ENCODE measurements at regions not wholly inside any gene's neighbourhood (a gene's known extent, or its start where the extent isn't known, plus 50 kb on each side); places are given as distances from the start of the nearest gene placed in this dataset.
"Not testable (repeated sequence)": the region's sequence is repeated elsewhere in the genome, so short reads cannot be mapped to it uniquely, and the experiment has no call there.

- Mint-ChIP-seq H3K4me3 (no peak overlapping the region), H3K27ac (ENCODE audit: low read depth) (no peak overlapping the region), H3K4me1 (no peaks in the 10 kb centered on the region), H3K36me3 (ENCODE audit: insufficient read depth) (no peaks in the 10 kb centered on the region), H3K9me3 (no peaks in the 10 kb centered on the region), H3K27me3 (no peaks in the 10 kb centered on the region)
- DNase-seq (ENCODE audit: low spot score in 2 of 2) (no peak), ATAC-seq (replicated peaks; ENCODE audit: extremely low read depth, poor library complexity, severe bottlenecking) (no peak)
Observed at GRCh38 chr13:60838581-60838980, 441.6 kb downstream of the TDRD3 start.

GRCh38 chr13:60837806-60838205 lies 440.8 kb downstream of the TDRD3 start:
- Mint-ChIP-seq H3K9me3 (no peaks in the 10 kb centered on the region), H3K27ac (ENCODE audit: low read depth) (no peak overlapping the region), H3K4me1 (no peaks in the 10 kb centered on the region), H3K4me3 (no peak overlapping the region), H3K36me3 (ENCODE audit: insufficient read depth) (no peaks in the 10 kb centered on the region), H3K27me3 (no peaks in the 10 kb centered on the region)
- ATAC-seq (replicated peaks; ENCODE audit: extremely low read depth, poor library complexity, severe bottlenecking) (no peak), DNase-seq (ENCODE audit: low spot score in 2 of 2) (no peak)

GRCh38 chr13:60836821-60837220 lies 439.8 kb downstream of the TDRD3 start:
- Mint-ChIP-seq H3K27me3 (no peaks in the 10 kb centered on the region), H3K36me3 (ENCODE audit: insufficient read depth) (no peaks in the 10 kb centered on the region)
- ATAC-seq (replicated peaks; ENCODE audit: extremely low read depth, poor library complexity, severe bottlenecking) = no peak

GRCh38 chr13:60811581-60811980 lies 414.6 kb downstream of the TDRD3 start:
- H3K36me3 Mint-ChIP-seq (ENCODE audit: insufficient read depth) = no peaks in the 10 kb centered on the region
- H3K4me1 Mint-ChIP-seq = no peaks in the 10 kb centered on the region
- H3K9me3 Mint-ChIP-seq = peaks cover 35% of the 10 kb centered on the region
- DNase-seq (ENCODE audit: low spot score in 2 of 2) = no peak
- H3K4me3 Mint-ChIP-seq = no peak overlapping the region
- H3K27me3 Mint-ChIP-seq = no peaks in the 10 kb centered on the region
- H3K27ac Mint-ChIP-seq (ENCODE audit: low read depth) = no peak overlapping the region
- ATAC-seq (replicated peaks; ENCODE audit: extremely low read depth, poor library complexity, severe bottlenecking) = no peak

More at GRCh38 chr13:60836821-60837220, 439.8 kb downstream of the TDRD3 start:
- Mint-ChIP-seq H3K27ac (ENCODE audit: low read depth) (no peak overlapping the region), H3K4me1 (no peaks in the 10 kb centered on the region), H3K9me3 (peaks cover 2% of the 10 kb centered on the region), H3K4me3 (no peak overlapping the region)
- no peak for DNase-seq (ENCODE audit: low spot score in 2 of 2)

GRCh38 chr13:60805640-60806039 lies 408.6 kb downstream of the TDRD3 start:
- not testable (repeated sequence) for DNase-seq (ENCODE audit: low spot score in 2 of 2); H3K36me3 Mint-ChIP-seq (ENCODE audit: insufficient read depth); H3K27ac Mint-ChIP-seq (ENCODE audit: low read depth); H3K4me1 Mint-ChIP-seq; ATAC-seq (replicated peaks; ENCODE audit: extremely low read depth, poor library complexity, severe bottlenecking); H3K27me3 Mint-ChIP-seq; H3K4me3 Mint-ChIP-seq
- H3K9me3 Mint-ChIP-seq = peaks cover 15% of the 10 kb centered on the region

- no peak overlapping the region for H3K27ac Mint-ChIP-seq (ENCODE audit: low read depth)
Observed at GRCh38 chr13:60798503-60798902, 401.5 kb downstream of the TDRD3 start.

GRCh38 chr13:60797112-60797511 lies 400.1 kb downstream of the TDRD3 start:
- Mint-ChIP-seq H3K9me3 (peaks cover 13% of the 10 kb centered on the region), H3K4me3 (no peak overlapping the region), H3K27ac (ENCODE audit: low read depth) (no peak overlapping the region), H3K4me1 (no peaks in the 10 kb centered on the region), H3K27me3 (no peaks in the 10 kb centered on the region), H3K36me3 (ENCODE audit: insufficient read depth) (no peaks in the 10 kb centered on the region)
- ATAC-seq (replicated peaks; ENCODE audit: extremely low read depth, poor library complexity, severe bottlenecking) (no peak), DNase-seq (ENCODE audit: low spot score in 2 of 2) (no peak)

More at GRCh38 chr13:60798503-60798902, 401.5 kb downstream of the TDRD3 start:
- Mint-ChIP-seq H3K27me3 (no peaks in the 10 kb centered on the region), H3K36me3 (ENCODE audit: insufficient read depth) (no peaks in the 10 kb centered on the region), H3K9me3 (peaks cover 10% of the 10 kb centered on the region), H3K4me1 (no peaks in the 10 kb centered on the region), H3K4me3 (no peak overlapping the region)
- no peak for DNase-seq (ENCODE audit: low spot score in 2 of 2)
- no peak for ATAC-seq (replicated peaks; ENCODE audit: extremely low read depth, poor library complexity, severe bottlenecking)

GRCh38 chr13:60794751-60795150 lies 397.7 kb downstream of the TDRD3 start:
- Mint-ChIP-seq H3K4me3 (no peak overlapping the region), H3K9me3 (peaks cover 13% of the 10 kb centered on the region), H3K27me3 (no peaks in the 10 kb centered on the region), H3K36me3 (ENCODE audit: insufficient read depth) (no peaks in the 10 kb centered on the region), H3K4me1 (no peaks in the 10 kb centered on the region), H3K27ac (ENCODE audit: low read depth) (no peak overlapping the region)
- ATAC-seq (replicated peaks; ENCODE audit: extremely low read depth, poor library complexity, severe bottlenecking) (no peak), DNase-seq (ENCODE audit: low spot score in 2 of 2) (no peak)

- no peaks in the 10 kb centered on the region for H3K36me3 Mint-ChIP-seq (ENCODE audit: insufficient read depth)
- no peaks in the 10 kb centered on the region for H3K4me1 Mint-ChIP-seq
- H3K27me3 Mint-ChIP-seq = no peaks in the 10 kb centered on the region
- ATAC-seq (replicated peaks; ENCODE audit: extremely low read depth, poor library complexity, severe bottlenecking) (no peak), DNase-seq (ENCODE audit: low spot score in 2 of 2) (no peak)
- no peak overlapping the region for H3K27ac Mint-ChIP-seq (ENCODE audit: low read depth)
- peaks cover 21% of the 10 kb centered on the region for H3K9me3 Mint-ChIP-seq
- H3K4me3 Mint-ChIP-seq = no peak overlapping the region
Observed at GRCh38 chr13:60790620-60791019, 393.6 kb downstream of the TDRD3 start.

- ATAC-seq (replicated peaks; ENCODE audit: extremely low read depth, poor library complexity, severe bottlenecking) (no peak), DNase-seq (ENCODE audit: low spot score in 2 of 2) (no peak)
- no peak overlapping the region for H3K4me3 Mint-ChIP-seq
- H3K27me3 Mint-ChIP-seq = no peaks in the 10 kb centered on the region
- H3K36me3 Mint-ChIP-seq (ENCODE audit: insufficient read depth) = no peaks in the 10 kb centered on the region
- peaks cover 20% of the 10 kb centered on the region for H3K9me3 Mint-ChIP-seq
- H3K4me1 Mint-ChIP-seq = no peaks in the 10 kb centered on the region
- no peak overlapping the region for H3K27ac Mint-ChIP-seq (ENCODE audit: low read depth)
Observed at GRCh38 chr13:60788156-60788829, 391.3 kb downstream of the TDRD3 start.

GRCh38 chr13:60787083-60787482 lies 390.1 kb downstream of the TDRD3 start:
- no peaks in the 10 kb centered on the region for H3K4me1 Mint-ChIP-seq
- DNase-seq (ENCODE audit: low spot score in 2 of 2) (no peak), ATAC-seq (replicated peaks; ENCODE audit: extremely low read depth, poor library complexity, severe bottlenecking) (no peak)
- H3K36me3 Mint-ChIP-seq (ENCODE audit: insufficient read depth) = no peaks in the 10 kb centered on the region
- H3K4me3 Mint-ChIP-seq = no peak overlapping the region
- H3K27me3 Mint-ChIP-seq = no peaks in the 10 kb centered on the region
- peaks cover 9% of the 10 kb centered on the region for H3K9me3 Mint-ChIP-seq
- no peak overlapping the region for H3K27ac Mint-ChIP-seq (ENCODE audit: low read depth)

GRCh38 chr13:60772726-60773125 lies 375.7 kb downstream of the TDRD3 start:
- no peak for DNase-seq (ENCODE audit: low spot score in 2 of 2)
- no peaks in the 10 kb centered on the region for H3K36me3 Mint-ChIP-seq (ENCODE audit: insufficient read depth)
- no peaks in the 10 kb centered on the region for H3K4me1 Mint-ChIP-seq
- no peak overlapping the region for H3K27ac Mint-ChIP-seq (ENCODE audit: low read depth)
- no peak overlapping the region for H3K4me3 Mint-ChIP-seq
- no peaks in the 10 kb centered on the region for H3K27me3 Mint-ChIP-seq
- H3K9me3 Mint-ChIP-seq = no peaks in the 10 kb centered on the region
- no peak for ATAC-seq (replicated peaks; ENCODE audit: extremely low read depth, poor library complexity, severe bottlenecking)

- H3K4me3 Mint-ChIP-seq = no peak overlapping the region
- peaks cover 2% of the 10 kb centered on the region for H3K36me3 Mint-ChIP-seq (ENCODE audit: insufficient read depth)
- DNase-seq (ENCODE audit: low spot score in 2 of 2) (no peak), ATAC-seq (replicated peaks; ENCODE audit: extremely low read depth, poor library complexity, severe bottlenecking) (no peak)
- H3K9me3 Mint-ChIP-seq = peaks cover 13% of the 10 kb centered on the region
- no peak overlapping the region for H3K27ac Mint-ChIP-seq (ENCODE audit: low read depth)
- no peaks in the 10 kb centered on the region for H3K4me1 Mint-ChIP-seq
- no peaks in the 10 kb centered on the region for H3K27me3 Mint-ChIP-seq
Observed at GRCh38 chr13:60765700-60766411, 368.8 kb downstream of the TDRD3 start.

Measured in central memory CD8-positive, alpha-beta T cell (primary cell).